ENCODE measurements at regions not wholly inside any gene's neighbourhood (a gene's known extent, or its start where the extent isn't known, plus 50 kb on each side); places are given as distances from the start of the nearest gene placed in this dataset.

- Histone ChIP-seq H3K27ac (no peak overlapping the region), H3K4me1 (no peaks in the 10 kb centered on the region), H3K9me3 (no peaks in the 10 kb centered on the region; the same call in 2 of the 3 replicates), H3K4me3 (no peak overlapping the region), H3K4me2 (no peak overlapping the region)
- ATAC-seq (no peak), FAIRE-seq (no peak), DNase-seq (ENCODE audit: low read depth in 1 of 2, low spot score in 1 of 2) (no peak)
- TF ChIP-seq HEYL (CRISPR knock-in tag; IDR thresholded peaks at IDR 0.05), result no peak
- no peak for TF ChIP-seq CBX8 (IDR thresholded peaks at IDR 0.05)
- no peak for TF ChIP-seq MAZ (IDR thresholded peaks at IDR 0.05; ENCODE audit: borderline replicate concordance, low read depth, low read length)
- no peak for TF ChIP-seq BHLHE40 (IDR thresholded peaks at IDR 0.05; ENCODE audit: low read depth, low read length)
- TF ChIP-seq HDAC2 (IDR thresholded peaks at IDR 0.05), result no peak
- TF ChIP-seq NFE2L2 (conservative IDR thresholded peaks at IDR 0.05; ENCODE audit: low read length), result no peak
- TF ChIP-seq HES2 (IDR thresholded peaks at IDR 0.05), result no peak
- TF ChIP-seq PBX3 (IDR thresholded peaks at IDR 0.05), result no peak
- TF ChIP-seq, protein P1, sequence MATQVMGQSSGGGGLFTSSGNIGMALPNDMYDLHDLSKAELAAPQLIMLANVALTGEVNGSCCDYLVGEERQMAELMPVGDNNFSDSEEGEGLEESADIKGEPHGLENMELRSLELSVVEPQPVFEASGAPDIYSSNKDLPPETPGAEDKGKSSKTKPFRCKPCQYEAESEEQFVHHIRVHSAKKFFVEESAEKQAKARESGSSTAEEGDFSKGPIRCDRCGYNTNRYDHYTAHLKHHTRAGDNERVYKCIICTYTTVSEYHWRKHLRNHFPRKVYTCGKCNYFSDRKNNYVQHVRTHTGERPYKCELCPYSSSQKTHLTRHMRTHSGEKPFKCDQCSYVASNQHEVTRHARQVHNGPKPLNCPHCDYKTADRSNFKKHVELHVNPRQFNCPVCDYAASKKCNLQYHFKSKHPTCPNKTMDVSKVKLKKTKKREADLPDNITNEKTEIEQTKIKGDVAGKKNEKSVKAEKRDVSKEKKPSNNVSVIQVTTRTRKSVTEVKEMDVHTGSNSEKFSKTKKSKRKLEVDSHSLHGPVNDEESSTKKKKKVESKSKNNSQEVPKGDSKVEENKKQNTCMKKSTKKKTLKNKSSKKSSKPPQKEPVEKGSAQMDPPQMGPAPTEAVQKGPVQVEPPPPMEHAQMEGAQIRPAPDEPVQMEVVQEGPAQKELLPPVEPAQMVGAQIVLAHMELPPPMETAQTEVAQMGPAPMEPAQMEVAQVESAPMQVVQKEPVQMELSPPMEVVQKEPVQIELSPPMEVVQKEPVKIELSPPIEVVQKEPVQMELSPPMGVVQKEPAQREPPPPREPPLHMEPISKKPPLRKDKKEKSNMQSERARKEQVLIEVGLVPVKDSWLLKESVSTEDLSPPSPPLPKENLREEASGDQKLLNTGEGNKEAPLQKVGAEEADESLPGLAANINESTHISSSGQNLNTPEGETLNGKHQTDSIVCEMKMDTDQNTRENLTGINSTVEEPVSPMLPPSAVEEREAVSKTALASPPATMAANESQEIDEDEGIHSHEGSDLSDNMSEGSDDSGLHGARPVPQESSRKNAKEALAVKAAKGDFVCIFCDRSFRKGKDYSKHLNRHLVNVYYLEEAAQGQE (IDR thresholded peaks at IDR 0.05), result no peak
- TF ChIP-seq RNF2 (IDR thresholded peaks at IDR 0.05; ENCODE audit: borderline replicate concordance, low read depth), result no peak
- no peak for TF ChIP-seq MAX (IDR thresholded peaks at IDR 0.05)
- no peak for TF ChIP-seq FOXS1 (CRISPR knock-in tag; IDR thresholded peaks at IDR 0.05)
- TF ChIP-seq FOSB (CRISPR knock-in tag; IDR thresholded peaks at IDR 0.05), result no peak
- no peak for TF ChIP-seq TFCP2L1 (CRISPR knock-in tag; IDR thresholded peaks at IDR 0.05)
- no peak for TF ChIP-seq HOXA7 (CRISPR knock-in tag; IDR thresholded peaks at IDR 0.05)
- TF ChIP-seq BCL3 (IDR thresholded peaks at IDR 0.05), result no peak
- POLR2A ChIA-PET, result no interaction called here
- CTCF ChIA-PET, result no interaction called here
Observed at GRCh38 chr14:40920380-40920779, 686.3 kb upstream of the LRFN5 start.

DNA sequence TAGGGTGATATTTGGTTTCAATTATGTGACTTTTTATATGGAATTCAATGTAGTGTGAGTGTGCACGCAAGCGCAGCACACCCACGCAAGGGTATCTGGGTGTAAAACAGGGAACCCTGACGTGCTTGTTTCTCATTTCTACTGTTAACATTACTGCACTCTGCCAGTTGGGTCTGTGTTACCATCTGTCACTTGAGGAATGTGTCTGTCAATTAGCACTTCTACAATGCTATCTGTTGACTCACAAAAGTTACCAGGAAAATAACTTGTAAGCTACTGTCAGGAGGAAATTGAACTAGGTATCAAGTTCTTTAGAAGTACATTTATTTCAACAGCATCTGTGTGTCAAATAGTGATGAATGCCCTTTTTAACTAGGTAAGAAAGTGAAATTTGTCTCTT is 695.5 kb upstream of the LRFN5 start:
- Histone ChIP-seq H3K27ac (no peak overlapping the region), H3K4me1 (no peaks in the 10 kb centered on the region), H3K4me2 (no peak overlapping the region), H3K9me3 (no peaks in the 10 kb centered on the region), H3K4me3 (no peak overlapping the region)
- ChIA-PET CTCF (no interaction called here), POLR2A (no interaction called here)
- FAIRE-seq (no peak), ATAC-seq (no peak), DNase-seq (ENCODE audit: low read depth in 1 of 2, low spot score in 1 of 2) (no peak)
- TF ChIP-seq JUNB (IDR thresholded peaks at IDR 0.05) (no peak), NFE2L2 (conservative IDR thresholded peaks at IDR 0.05; ENCODE audit: low read length) (no peak), PHF8 (IDR thresholded peaks at IDR 0.05; ENCODE audit: borderline replicate concordance, low read depth) (no peak), CHD2 (IDR thresholded peaks at IDR 0.05; ENCODE audit: low read length, partially characterized antibody) (no peak), SMC3 (IDR thresholded peaks at IDR 0.05) (no peak), BCL3 (IDR thresholded peaks at IDR 0.05) (no peak), HES2 (IDR thresholded peaks at IDR 0.05) (no peak), KDM1A (IDR thresholded peaks at IDR 0.05; ENCODE audit: low read depth) (no peak), KDM5A (IDR thresholded peaks at IDR 0.05) (no peak), MAZ (IDR thresholded peaks at IDR 0.05; ENCODE audit: borderline replicate concordance, low read depth, low read length) (no peak), MYC (IDR thresholded peaks at IDR 0.05; ENCODE audit: borderline replicate concordance, low read length) (no peak), NR3C1 (IDR thresholded peaks at IDR 0.05) (no peak), SREBF2 (IDR thresholded peaks at IDR 0.05) (no peak), CEBPB (IDR thresholded peaks at IDR 0.05) (no peak), TFCP2L1 (CRISPR knock-in tag; IDR thresholded peaks at IDR 0.05) (no peak), ZNF302 (CRISPR knock-in tag; IDR thresholded peaks at IDR 0.05) (no peak), GATA3 (IDR thresholded peaks at IDR 0.05; ENCODE audit: borderline replicate concordance) (no peak), JUN (IDR thresholded peaks at IDR 0.05) (no peak)
- TF ChIP-seq, protein P2, sequence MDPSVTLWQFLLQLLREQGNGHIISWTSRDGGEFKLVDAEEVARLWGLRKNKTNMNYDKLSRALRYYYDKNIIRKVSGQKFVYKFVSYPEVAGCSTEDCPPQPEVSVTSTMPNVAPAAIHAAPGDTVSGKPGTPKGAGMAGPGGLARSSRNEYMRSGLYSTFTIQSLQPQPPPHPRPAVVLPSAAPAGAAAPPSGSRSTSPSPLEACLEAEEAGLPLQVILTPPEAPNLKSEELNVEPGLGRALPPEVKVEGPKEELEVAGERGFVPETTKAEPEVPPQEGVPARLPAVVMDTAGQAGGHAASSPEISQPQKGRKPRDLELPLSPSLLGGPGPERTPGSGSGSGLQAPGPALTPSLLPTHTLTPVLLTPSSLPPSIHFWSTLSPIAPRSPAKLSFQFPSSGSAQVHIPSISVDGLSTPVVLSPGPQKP (IDR thresholded peaks at IDR 0.05; ENCODE audit: low read depth, low read length), result no peak
- TF ChIP-seq, protein P3, sequence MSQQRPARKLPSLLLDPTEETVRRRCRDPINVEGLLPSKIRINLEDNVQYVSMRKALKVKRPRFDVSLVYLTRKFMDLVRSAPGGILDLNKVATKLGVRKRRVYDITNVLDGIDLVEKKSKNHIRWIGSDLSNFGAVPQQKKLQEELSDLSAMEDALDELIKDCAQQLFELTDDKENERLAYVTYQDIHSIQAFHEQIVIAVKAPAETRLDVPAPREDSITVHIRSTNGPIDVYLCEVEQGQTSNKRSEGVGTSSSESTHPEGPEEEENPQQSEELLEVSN (IDR thresholded peaks at IDR 0.05; ENCODE audit: borderline replicate concordance, low read depth), result no peak
- 69% methylated on average over 4 of the region's 4 CpGs for WGBS (ENCODE audit: missing lambda C conversion rate)

All from A549 (cell line).